CD1c-positive myeloid dendritic cell (primary cell): ENCODE measurements at regions not wholly inside any gene's neighbourhood (a gene's known extent, or its start where the extent isn't known, plus 50 kb on each side); places are given as distances from the start of the nearest gene placed in this dataset.

Experiments
- DNase-seq: peaks from one replicate; pipeline ENCODE4 v3.0.0-alpha.2; 2016; ENCODE audit errors: extremely low spot score

DNA sequence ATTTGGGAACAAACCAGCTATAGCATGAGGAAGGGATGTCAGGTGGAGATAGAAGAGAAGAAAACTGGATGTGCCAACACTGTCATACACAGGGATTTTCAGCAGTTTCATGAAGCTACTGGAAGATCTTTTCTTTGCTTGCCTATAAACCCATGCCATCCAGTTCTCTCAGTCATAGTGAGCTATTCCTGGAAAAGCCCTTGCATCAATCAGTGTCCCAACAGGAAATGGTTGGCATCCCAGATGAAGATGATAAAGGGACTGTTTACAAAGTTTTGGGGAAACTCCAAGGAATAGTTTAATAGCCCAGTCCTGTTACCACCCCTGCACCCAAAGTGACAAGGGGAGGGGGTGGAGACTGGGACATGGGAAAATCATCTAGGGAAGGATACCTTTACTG, 58.5 kb upstream of the ARGLU1 start:
- no peak for DNase-seq

DNA sequence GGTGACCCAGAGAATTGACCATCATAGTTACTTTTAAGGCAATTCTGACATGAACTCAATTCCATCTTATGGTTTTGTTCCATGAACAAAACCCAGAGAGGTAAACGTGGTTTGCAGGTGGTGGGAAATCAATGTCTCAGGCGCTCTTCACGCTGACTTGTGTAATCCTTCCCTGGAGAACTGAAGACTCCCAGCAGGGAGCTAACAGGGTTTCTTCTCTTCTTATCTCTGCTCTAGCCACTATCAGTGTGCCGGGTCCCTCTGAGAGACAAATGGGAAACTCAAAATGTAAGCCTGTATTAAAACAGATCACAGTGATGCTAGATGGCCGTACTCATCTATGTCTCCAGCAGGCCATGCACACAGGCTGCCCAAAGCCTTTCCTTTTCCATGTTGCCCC, 57.6 kb upstream of the ARGLU1 start:
- DNase-seq: no peak

DNA sequence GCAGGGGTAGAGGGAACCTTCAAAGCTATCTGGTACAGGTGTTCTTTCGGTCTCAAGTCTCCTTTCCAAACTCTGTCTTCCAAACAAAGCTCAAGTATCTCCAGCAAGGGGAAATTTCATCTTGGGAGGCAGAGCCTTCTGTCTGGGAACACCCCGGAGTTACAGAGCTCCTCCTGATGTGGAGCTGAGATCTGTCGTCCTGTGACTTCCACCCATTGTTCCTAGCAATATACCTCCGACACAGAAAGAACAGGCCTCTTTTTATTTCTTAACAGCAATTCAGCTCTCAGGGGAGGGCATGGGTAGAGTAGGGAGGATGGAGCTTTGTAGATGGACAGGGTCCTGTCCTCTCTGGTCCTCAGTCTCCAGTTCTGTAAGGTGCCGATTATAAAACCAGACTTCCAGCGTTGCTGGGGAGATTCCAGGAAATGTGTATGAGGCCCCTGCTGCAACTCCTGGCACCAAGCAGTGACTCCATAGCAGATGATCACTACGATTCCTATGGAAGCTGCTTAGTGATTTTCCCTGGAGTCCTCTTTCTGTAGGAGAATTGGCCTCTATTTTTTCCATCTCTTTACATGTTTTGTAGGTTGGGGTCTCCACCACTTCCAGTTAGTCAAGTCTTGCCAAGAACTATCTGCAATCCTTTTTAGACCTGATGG, 56.0 kb upstream of the ARGLU1 start:
- no peak for DNase-seq

DNA sequence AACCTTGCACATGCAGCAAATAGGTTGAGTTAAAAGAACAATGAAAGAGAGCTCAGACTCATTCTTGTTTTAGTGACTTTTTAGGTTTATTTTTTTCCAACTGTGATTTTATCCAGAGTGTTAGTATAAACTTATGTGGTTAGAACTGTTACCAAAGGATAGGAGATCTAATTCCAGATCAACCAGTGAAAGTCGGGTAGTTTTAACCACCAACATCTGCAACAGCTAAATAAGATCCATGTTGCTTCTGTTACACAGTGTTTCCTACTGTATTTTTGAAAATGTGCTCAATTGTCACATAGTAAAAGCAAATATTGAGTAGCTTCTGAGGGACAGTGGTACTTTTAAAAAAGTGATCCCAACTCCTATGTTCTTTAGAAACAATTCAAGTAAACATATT, 53.9 kb upstream of the ARGLU1 start:
- no peak for DNase-seq

DNA sequence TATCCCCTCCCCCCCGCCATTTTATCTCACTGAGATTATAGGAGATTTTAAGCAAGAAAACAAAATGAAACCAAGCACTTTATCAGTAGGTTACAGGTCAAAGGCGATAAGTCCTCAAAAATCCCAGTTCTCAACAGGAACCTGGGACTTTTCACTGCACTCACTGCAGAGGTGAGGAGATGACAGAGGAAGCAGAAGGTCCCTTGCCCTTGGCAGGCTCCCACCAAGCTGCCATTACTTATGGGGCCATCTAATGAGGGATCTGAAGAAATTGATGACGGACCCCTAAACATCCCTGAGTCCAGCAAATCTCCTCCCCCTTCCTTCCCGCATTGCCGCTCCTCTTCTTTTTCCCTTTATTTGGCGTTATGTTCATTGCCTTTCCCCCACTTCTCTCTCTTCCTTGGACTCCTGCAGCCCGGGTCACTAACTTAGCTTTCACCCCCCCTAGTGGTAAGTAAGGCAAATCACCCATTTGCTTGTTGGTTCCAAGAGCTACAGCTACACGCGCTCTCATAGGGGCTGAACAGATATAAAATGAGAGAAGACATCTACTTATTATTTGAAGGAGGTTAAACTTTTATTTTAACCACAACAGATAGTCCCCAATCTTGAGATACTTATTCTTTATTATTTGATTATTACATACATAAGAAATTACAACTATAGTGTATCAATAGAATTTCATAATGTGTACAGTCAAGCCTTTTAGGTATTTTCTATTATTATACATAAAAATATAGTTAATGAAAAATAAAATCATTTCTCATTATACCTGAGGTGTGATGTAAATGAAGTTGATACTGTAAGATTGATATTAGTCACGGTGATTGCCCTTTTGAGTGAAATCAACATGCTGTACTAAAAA, 52.0 kb upstream of the ARGLU1 start:
- DNase-seq: peak; percentile 52
